ENCODE measurements at regions not wholly inside any gene's neighbourhood (a gene's known extent, or its start where the extent isn't known, plus 50 kb on each side); places are given as distances from the start of the nearest gene placed in this dataset.

- TF ChIP-seq CTCF (IDR thresholded peaks at IDR 0.05) (no peak), POLR2A (IDR thresholded peaks at IDR 0.05) (no peak)
These were observed 516.1 kb downstream of the LRRC70 start for GRCh38 chr5:63094730-63095129.

Measured in Peyer's patch (tissue), 4 donors.